CD4-positive, alpha-beta T cell treated with Interleukin-4 for 1 hour (primary cell): ENCODE measurements at regions not wholly inside any gene's neighbourhood (a gene's known extent, or its start where the extent isn't known, plus 50 kb on each side); places are given as distances from the start of the nearest gene placed in this dataset.
A peak's percentile ranks its signal among the peaks of the same experiment; 100 is the strongest.

Experiments used
- DNase-seq, 2 donors: peaks; one replicate each; pipeline ENCODE4 v3.0.0-alpha.2; 2020 to 2022

DNA sequence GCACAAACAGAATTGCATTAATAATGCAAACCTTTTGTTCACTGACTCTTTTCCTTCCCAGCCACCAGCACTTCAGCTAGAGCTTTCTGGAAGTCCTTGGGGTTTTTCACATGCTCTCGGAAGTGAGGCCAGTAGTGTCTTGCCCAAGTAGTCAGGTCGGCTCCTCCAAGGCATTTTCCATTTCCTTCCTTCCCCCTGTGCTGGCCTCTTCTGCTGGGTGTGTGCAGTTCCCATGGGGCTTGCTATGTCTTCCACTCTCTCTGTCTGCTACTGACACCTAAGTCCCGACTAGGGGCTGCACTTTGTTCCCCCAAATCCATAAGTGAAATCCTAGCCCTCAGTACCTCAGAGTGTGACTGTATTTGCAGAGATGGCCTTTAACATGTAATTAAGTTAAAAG lies 175.6 kb upstream of the BMPER start:
- DNase-seq = no peak

DNA sequence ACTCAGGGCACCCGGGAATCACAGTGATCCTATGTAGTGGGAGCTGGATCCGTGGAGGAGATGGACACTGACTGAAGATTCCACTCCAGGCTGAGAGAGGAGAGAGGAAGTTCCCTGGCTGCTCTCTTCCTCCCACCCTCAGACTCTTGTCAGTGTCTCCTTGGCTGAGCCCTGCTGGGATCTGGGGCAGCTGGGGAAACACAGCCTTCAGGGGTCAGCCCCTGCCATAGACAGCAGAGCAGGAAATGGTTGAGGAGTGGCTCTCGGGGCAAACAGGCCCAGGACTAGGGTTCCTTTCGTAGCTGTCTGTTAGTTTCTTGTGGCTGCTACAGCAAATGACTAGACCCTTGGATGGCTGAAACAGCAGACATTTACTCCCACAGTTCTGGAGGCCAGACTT lies 174.4 kb upstream of the BMPER start:
- no peak for DNase-seq

DNA sequence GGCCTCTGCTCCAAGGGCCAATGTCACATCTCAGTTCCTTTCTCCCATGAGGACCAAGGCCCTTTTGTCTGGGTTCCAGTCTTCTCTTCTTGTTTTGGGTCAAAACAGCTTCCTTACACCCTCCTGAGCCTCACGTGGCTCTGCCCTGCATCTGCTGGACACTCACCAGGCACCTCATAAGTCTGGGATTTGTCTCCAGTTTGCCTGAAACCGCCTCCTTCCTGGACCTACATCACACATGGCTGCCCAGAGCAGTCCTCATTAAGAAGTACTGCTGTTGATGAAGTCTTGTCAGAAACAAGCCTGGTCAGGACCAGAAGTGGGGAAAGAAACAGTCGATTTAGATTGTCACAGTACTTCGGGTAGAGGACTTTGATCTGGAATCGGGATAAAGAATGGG lies 173.4 kb upstream of the BMPER start:
- no peak for DNase-seq

DNA sequence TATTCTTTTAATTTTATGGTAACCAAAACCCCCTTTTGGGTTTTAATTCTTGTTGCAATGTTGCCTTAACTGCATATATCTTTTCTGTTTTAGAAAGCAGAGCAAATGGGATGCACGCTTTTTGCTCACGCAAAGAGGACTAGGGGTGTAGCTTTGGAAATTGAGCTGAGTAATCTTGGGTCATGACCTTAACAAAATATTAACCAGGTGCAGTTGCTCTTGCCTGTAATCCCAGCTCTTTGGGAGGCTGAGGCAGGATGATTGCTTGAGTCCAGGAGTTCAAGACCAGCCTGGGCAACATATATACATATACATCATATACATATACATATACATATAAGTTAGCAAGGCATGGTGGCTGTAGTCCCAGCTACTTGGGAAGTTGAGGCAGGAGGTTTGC lies 172.9 kb upstream of the BMPER start:
- DNase-seq = no peak

DNA sequence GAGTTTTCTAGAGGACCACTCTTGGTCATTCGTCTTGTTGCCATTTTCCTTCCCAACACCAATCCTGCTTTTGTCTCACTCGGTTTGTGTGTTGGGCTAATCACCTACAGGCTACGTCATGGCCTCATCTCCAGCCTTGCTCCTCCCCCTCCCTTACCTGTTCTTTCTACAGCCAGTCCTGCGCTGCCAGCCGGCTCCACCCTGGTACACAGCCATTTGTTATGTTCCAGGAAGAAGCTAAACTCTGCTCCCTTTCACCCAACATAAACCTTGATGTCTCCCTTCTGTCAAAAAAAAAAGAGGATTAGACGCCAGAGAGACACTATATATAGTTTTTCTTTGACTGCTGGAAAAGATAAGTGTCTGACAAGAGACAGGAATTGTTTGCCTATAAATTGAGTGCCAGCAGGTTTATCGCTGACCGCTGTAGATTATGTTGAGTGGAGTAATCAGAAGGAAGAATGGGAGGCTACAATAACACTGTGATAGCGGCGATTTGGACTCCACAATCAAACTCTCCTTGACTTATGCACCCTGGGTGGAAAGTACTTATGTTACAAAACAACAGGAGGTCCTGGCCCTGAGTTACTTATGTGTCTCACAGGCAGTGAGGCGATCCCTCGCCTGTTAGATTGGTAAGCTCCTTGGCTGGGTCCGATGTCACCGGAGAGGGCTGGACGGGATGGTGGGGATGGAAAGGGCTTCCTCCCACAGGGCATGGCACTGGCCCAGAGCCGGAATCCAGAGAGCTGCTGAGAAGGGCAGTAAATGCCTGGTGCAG lies 171.3 kb upstream of the BMPER start:
- no peak for DNase-seq

DNA sequence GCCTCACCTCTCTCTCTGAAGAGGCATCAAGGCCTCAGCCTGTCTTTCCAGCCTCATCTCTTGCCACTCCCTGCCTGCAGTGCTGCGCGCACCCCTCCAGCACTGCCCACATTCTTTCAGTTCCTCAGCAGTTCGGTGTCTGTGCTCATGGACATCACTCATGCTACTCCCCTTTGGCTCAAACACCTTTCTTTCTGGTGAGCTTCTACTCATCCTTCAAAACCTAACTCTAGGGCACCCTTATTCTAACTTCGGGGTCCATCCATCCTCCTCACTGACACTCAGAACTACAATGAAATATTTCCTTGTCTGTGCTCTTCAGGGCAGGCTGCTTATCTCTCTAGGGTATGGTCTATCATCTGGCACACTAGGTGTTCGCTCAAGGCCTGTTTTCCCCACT lies 169.9 kb upstream of the BMPER start:
- no peak for DNase-seq

DNA sequence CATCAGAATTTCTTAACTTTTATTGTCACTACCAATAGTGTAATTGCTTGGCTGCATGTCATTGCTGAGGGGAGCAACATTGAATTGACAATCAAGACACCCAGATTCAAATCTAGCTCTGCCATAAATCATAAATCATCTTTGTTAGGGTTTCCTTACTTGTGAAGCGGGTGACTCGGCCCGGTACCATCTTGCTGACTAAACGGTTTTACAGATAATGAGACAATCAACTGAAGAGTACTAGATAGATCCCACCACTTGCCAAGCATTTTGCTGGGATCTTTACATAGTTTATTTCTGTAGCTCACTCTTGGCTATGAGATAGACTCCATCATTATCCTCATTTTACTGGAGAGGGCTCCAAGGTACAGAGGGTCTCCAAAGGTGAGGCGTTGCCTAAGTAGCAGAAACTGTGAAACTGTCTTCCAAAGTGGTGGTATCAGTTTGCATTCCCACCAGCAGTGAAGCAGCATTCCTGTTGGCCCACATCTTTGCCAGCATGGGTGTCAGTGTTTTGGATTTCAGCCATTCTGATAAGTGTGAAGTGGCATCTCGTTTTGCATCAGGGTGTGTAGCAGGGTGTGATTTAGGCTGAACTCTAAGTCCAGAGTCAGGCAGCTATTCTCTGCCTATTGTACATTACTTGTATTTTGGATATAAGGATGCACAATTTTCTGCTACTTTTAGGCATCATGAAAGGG lies 168.7 kb upstream of the BMPER start:
- no peak for DNase-seq

DNA sequence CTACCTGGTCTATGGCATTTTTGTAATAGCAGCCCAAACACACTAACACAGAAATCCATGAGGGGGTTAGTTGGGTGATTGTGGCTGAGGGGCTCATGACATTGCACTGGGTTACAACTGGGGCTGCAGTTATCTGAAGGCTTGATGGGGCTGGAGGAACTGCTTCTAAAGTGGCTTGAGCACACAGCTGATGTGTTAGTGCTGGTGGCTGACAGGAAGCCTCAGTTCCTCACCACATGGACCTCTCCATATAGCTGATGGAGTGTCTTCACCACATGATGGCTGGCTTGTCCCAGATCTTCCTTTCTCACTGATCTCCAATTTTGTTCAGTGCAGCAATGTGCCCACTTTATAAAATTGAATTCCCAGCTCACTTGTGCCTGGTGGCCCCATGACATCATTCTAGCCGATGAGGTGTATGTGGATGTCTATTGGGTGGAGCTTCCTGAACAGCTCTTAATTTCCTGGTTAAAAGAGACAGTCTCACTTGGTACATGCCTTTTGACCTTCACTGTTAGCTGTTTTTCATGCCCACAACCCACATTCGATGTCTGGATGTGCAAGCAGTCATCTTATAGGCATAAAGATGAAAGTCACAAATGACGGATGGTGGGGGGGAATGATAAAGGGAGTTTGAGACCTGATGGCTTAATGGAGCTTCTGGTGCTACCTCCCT lies 166.9 kb upstream of the BMPER start:
- DNase-seq = peak in 1 of 2 donors; percentile 8

DNA sequence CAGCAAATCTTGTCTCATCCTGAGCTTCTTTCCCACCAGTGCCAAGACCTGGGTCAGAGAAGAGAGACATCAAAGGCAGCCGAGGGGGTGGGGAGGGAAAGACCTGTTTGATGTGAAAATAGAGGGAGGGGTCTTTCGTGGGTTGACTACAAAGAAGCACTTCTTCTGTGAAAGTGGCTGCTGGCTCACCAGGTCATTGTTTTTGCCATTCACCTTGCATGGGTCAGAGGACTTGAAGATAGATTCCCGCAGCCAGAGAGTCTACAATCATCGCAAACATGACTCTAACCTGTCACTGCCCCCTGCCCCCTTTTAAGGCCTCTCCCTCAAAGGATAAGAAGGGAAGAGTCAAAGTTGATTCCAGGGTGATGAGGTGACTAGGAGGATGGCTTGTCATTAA lies 166.1 kb upstream of the BMPER start:
- DNase-seq = no peak

DNA sequence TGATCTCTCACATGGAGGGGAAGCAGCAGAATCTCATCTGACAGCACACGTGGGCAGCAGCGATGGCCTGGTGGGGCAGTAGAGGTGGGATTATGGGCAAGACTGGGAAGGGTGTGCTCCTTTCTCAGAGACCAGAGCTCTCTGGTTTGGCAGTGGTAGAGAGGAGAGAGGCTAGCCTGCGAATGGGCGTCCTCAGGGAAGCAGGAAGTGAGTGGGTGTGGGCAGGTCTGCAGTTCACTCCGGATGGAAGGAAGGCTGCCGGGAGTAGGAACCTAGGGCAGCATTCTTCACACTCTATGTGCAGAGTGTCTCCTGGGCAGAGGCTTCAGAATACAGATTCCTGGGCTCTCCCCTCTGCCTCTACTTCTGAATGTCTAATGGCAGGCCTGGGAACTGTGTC lies 162.8 kb upstream of the BMPER start:
- DNase-seq = no peak

DNA sequence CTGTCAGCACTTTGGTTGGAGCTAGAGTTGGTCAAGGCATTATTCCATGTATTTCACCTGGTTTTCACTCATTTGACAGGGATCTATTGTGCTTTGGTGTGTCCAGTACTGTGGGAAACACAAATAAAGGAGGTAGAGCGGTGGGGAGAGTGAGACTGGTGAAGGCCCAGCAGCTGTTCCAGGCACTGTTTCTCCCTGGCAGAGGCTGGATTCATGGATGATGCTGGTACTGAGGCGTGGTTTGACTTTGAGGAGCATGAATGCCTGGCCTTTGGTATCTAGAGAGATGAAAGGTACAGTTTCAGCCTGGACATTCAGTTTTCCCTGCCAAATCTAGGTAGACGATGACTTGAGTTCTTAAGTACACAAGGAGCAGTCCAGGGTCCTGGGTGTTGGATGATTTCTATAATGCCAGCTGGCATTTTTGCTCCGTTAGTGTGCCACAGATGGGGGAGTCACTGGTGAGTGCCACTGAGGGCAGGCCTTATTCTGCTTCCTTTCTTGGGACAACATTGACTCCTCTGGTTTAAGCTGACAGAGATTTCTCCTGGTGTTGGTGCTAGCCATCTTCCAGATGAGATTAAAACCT lies 162.2 kb upstream of the BMPER start:
- no peak for DNase-seq

DNA sequence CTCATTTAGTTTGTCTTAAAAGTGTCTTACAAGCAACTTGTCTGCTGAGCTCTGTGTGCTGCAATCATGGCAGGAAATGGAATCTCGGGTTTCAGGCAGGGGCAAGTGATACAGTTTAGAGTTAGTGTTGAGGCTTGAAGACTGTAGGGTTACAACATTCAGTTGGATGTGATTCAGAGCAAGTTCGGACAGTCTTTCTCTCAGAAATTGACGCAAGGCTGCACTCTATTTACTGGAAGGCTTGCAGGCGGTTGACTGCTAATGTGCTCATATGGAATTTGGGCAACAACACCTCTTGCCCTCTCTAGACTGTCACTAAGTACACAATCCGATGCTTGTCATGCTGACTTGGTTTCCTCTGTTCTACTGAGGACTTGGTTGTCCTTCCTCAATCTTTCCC lies 161.7 kb upstream of the BMPER start:
- no peak for DNase-seq

DNA sequence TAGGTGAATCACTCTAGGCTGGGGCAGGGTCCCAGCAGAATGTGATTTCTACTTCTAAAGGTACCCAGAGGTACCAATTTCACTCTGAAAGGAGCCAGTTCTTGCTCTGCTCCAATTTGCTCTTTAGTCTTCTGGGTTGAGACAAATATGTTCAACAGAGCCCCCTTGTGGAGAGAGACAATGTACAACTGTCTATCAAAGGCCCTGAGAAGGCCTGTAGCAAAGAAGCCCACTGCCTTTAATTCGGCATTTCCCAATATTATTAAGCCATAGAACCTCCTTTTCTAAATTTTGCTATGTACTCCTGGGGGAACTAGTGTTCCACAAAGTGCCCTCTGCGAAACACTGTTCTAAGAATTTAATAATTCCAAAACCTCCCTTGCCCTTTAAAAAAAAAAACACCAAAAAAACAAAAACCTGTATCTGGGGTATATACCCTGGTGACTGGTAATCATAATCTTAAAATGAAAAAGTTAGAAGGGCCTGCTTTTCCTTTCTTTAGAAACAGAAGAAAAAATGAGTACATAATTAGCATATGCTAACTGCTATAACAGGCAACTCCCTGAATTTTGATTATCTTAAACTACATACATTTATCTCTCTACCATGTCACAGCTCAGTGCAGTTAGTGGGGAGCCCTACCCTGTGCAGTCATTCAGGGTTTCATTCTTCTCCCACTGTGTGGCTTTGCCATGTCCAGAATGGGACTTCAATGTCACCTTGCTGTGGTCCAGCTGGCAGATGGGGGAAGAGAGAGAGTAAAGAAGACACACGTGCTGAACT lies 160.9 kb upstream of the BMPER start:
- peak in 1 of 2 donors; percentile 9 for DNase-seq

DNA sequence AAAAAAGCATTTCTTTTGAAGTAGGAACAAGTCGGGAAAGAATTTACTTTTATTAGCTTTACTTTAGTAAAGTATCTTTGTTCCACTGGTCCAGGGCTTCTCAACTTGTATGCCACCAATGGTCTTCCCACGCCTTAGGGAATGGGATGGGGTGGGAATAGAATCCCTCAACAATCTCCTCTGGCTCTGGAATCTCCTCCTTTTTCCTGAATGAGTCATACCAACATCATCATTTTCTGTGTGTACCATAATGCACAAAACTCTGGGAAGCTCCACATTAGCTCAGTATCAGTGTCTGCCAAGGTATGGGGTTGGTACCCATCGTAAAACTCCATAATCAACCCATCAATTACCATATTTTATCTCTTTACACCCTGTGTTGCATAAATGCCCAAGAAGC lies 159.4 kb upstream of the BMPER start:
- no peak for DNase-seq

DNA sequence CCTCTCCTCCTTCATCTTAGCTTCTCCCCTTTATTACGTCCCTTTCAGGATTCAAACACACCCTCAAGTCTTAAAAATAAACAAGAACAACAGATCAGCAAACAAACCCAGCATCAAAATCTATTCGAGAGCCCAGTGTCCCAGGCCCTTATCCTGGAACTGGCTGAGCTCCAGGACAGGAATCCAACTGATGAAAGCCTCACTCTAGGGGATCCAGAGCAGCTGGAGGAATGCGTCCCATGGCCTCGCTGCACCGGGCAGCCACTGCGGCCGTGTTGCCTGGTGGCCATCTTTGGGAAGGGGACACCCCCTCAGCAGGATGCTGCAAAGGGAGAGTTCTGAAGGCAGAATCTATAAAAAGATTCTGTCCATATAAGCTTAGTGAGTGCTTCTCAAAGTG lies 156.5 kb upstream of the BMPER start:
- no peak for DNase-seq

DNA sequence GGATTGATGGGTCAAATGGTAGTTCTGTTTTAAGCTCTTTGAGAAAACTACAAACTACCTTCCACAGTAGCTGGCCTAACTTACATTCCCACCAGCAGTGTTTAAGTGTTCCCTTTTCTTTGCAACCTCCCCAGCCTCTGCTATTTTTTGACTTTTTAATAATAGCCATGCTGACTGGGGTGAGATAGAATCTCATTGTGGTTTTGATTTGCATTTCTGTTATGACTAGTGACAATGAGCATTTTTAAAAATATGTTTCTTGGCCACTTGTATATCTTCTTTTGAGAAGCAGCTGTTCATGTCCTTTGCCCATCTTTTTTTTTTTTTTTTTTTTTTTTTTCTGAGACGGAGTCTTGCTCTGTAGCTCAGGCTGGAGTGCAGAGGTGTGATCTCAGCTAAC lies 155.2 kb upstream of the BMPER start:
- DNase-seq = no peak

DNA sequence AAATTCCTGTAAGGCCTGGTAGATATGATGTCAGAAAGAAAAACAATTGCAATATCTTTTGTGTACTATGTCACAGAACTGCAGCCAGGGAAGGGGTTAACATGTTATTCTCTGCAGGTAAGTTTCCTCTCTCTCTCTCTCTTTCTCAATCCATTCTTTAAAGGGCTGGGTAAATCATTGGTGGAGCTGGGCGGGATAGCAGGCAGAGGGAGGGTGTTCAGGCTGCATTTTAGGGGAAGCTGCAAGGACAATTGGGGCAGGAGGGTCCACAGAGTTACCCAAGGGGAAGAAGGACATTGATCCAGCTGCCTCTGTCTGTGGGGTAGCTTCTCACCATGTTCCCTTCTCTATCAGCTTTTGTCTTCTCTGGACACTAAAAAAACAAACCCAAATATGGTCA lies 153.9 kb upstream of the BMPER start:
- DNase-seq = no peak

DNA sequence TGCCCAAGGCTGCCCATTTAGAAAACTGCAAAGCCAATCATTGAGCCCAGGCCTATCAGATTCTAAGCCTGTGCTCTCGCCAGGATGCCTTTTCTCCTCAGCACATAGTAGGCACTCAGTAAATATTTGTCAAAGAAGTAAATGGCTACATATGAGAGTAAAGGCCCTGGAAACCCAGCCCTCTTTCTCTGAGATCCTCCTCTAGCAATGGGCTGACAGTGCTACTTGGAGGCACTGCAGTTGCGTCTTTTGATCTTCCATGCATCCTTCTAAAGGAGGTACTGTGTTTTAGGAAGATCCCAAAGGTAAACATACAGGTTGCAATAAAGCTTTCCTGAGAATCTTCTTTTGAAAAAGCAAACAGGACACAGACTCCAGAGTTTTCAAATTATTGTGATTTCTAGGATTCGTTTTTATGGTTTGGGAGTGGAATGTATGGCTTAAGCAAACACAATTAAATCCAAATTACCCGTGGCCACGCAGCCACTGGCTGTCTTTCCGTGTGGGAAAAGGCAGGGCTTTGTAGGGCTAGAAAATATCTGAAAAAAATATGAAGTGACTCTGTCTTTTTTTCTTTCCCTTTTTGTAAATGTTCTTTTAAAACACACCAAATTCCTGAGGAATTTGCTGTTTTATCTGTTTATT lies 151.3 kb upstream of the BMPER start:
- DNase-seq = no peak

DNA sequence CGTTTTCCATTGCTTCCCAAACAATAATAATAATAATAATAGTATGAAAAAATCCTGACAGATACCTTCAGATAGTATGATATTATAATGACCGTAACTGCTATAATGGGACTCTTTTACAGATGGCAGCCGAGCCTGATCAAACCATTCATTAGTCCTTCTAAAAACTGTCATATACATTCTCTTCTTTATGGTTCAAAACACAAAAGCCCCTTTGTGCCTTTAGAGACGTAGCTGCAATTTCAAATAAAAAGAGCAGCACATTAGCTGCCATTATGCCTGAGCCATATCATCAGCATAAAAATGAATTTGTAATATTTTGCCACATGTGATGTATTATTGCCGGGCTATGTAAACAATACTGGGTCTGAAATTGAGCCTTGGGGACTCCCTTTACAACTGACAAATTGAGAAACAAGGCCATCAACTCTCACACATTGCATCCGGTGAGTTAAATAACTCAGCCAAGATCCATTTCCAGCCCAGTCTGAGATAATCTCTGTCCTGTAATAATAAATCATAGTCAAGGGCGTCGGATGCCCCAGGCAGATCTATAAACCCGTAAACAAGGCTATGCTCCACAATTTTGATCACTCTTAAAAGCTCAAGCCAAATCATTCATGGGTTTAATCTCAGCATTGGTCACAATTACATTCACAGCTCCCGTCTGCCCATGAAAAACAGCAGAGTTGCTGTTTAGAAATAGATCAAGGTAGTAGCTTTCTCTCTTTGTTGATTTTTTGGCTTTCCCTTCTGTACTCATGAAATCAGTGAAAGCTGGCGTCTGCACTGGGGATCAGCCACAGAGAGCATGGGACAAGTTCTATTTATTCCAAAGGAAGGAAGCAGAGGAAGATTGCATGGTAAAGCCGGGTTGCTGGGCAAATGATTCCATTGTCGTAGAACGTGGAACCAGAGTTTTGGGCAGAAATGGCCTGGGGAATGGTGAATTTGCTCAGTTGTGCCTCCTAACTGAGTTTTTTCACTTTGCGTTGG lies 150.1 kb upstream of the BMPER start:
- DNase-seq = no peak

DNA sequence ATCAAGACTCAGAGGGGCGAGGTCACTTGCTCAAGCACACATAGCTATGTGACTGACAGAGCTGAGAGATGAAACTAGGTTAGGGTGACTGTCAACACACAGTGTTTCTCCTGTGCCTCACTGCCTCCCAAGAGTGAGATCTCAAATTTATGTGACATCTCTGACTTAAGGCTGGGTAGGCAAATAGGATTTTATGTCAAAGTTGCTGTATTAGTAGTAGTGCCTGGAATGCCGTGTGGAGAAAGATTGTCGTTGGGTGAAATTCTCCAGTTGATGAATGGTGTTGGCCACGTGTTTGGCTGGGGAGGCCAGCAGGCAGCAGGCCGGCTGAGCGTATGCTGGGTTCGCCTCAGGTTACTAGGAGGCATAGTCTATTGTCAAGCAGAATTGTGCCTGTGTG lies 148.3 kb upstream of the BMPER start:
- no peak for DNase-seq

DNA sequence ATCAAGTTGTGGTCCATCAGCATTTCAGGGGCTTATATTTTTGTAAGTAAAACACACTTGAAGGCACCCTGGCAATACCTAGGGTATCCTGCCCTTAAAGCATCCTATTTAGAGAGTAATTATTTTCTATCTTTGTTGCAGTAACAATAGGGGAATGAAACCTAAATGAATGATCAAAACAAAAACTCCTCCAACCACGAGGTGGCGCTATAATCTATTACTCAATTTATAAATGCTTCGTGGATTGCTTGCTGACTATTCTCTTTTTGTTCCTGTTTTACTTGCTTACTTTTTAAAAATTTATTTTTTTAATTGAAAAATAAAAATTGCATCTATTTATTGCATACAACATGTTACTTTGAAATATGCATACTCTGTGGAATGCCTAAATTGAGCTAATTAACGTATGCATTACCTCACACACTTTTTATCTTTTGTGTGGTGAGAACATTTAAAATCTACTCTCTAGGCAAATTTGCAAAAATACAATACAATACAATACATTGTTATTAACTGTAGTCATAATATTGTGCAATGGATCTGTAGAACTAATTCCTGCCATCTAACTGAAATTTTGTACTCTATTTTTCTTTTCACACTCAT lies 147.7 kb upstream of the BMPER start:
- DNase-seq = peak in 1 of 2 donors; percentile 3
